T-helper 1 cell treated with Interleukin-12 subunit alpha and Interleukin-12 subunit beta and Interleukin-4 antibody, amounts not matched to agents 30 μg/mL and 1 μg/mL, for 36 hours (primary cell): ENCODE measurements at regions not wholly inside any gene's neighbourhood (a gene's known extent, or its start where the extent isn't known, plus 50 kb on each side); places are given as distances from the start of the nearest gene placed in this dataset.
A peak's percentile ranks its signal among the peaks of the same experiment; 100 is the strongest.

Experiments
- H3K27ac Mint-ChIP-seq: one replicate; pipeline ENCODE4 v1.8.0; 2021; ENCODE audit warnings: mild to moderate bottlenecking, mixed read lengths
- H3K27me3 Mint-ChIP-seq: one replicate; pipeline ENCODE4 v1.8.0; 2021; ENCODE audit warnings: low read depth, mixed read lengths
- H3K36me3 Mint-ChIP-seq: one replicate; pipeline ENCODE4 v1.8.0; 2021; ENCODE audit warnings: low read depth, mixed read lengths
- H3K4me1 Mint-ChIP-seq: one replicate; pipeline ENCODE4 v1.8.0; 2021; ENCODE audit warnings: low read depth, mixed read lengths
- H3K4me3 Mint-ChIP-seq: one replicate; pipeline ENCODE4 v1.8.0; 2021; ENCODE audit warnings: mild to moderate bottlenecking, moderate library complexity, mixed read lengths
- H3K9me3 Mint-ChIP-seq: one replicate; pipeline ENCODE4 v1.8.0; 2021; ENCODE audit warnings: mixed read lengths

- no peak overlapping the region for H3K27ac Mint-ChIP-seq
- no peaks in the 10 kb centered on the region for H3K36me3 Mint-ChIP-seq
- H3K4me1 Mint-ChIP-seq = peaks cover 17% of the 10 kb centered on the region
- H3K27me3 Mint-ChIP-seq = peaks cover 15% of the 10 kb centered on the region
- H3K4me3 Mint-ChIP-seq = no peak overlapping the region
- H3K9me3 Mint-ChIP-seq = peaks cover 4% of the 10 kb centered on the region
These were observed 157.3 kb upstream of the SMAD3 start for GRCh38 chr15:66907826-66908743.

GRCh38 chr15:66908744-66909095 is 156.7 kb upstream of the SMAD3 start:
- Mint-ChIP-seq H3K27me3 (peaks cover 15% of the 10 kb centered on the region), H3K36me3 (no peaks in the 10 kb centered on the region)

GRCh38 chr15:66909381-66909890 is 156.0 kb upstream of the SMAD3 start:
- Mint-ChIP-seq H3K4me3 (no peak overlapping the region), H3K4me1 (peaks cover 16% of the 10 kb centered on the region), H3K27ac (no peak overlapping the region), H3K36me3 (no peaks in the 10 kb centered on the region), H3K9me3 (peaks cover 4% of the 10 kb centered on the region), H3K27me3 (peaks cover 16% of the 10 kb centered on the region)

More at GRCh38 chr15:66908744-66909095, 156.7 kb upstream of the SMAD3 start:
- H3K27ac Mint-ChIP-seq = no peak overlapping the region
- no peak overlapping the region for H3K4me3 Mint-ChIP-seq
- H3K4me1 Mint-ChIP-seq = peaks cover 17% of the 10 kb centered on the region
- peaks cover 4% of the 10 kb centered on the region for H3K9me3 Mint-ChIP-seq

GRCh38 chr15:66911131-66911700 is 154.2 kb upstream of the SMAD3 start:
- peaks cover 24% of the 10 kb centered on the region for H3K27me3 Mint-ChIP-seq
- peaks cover 20% of the 10 kb centered on the region for H3K4me1 Mint-ChIP-seq
- H3K36me3 Mint-ChIP-seq = no peaks in the 10 kb centered on the region
- no peak overlapping the region for H3K27ac Mint-ChIP-seq
- H3K9me3 Mint-ChIP-seq = peaks cover 8% of the 10 kb centered on the region
- no peak overlapping the region for H3K4me3 Mint-ChIP-seq

GRCh38 chr15:66912001-66912400 is 153.4 kb upstream of the SMAD3 start:
- Mint-ChIP-seq H3K9me3 (peaks cover 4% of the 10 kb centered on the region), H3K4me1 (peaks cover 20% of the 10 kb centered on the region), H3K27me3 (peaks cover 25% of the 10 kb centered on the region), H3K4me3 (no peak overlapping the region), H3K27ac (peak overlapping the region; percentile 69), H3K36me3 (no peaks in the 10 kb centered on the region)

- no peak overlapping the region for H3K4me3 Mint-ChIP-seq
- no peaks in the 10 kb centered on the region for H3K36me3 Mint-ChIP-seq
- H3K27me3 Mint-ChIP-seq = peaks cover 25% of the 10 kb centered on the region
- peaks cover 20% of the 10 kb centered on the region for H3K4me1 Mint-ChIP-seq
- no peak overlapping the region for H3K27ac Mint-ChIP-seq
- peaks cover 8% of the 10 kb centered on the region for H3K9me3 Mint-ChIP-seq
These were observed 153.0 kb upstream of the SMAD3 start for GRCh38 chr15:66912441-66912840.

- H3K27ac Mint-ChIP-seq = no peak overlapping the region
- no peak overlapping the region for H3K4me3 Mint-ChIP-seq
- no peaks in the 10 kb centered on the region for H3K36me3 Mint-ChIP-seq
- H3K9me3 Mint-ChIP-seq = peaks cover 17% of the 10 kb centered on the region
- peaks cover 35% of the 10 kb centered on the region for H3K27me3 Mint-ChIP-seq
- peaks cover 8% of the 10 kb centered on the region for H3K4me1 Mint-ChIP-seq
These were observed 147.4 kb upstream of the SMAD3 start for GRCh38 chr15:66917904-66918448.

- H3K9me3 Mint-ChIP-seq = peaks cover 21% of the 10 kb centered on the region
- H3K36me3 Mint-ChIP-seq = no peaks in the 10 kb centered on the region
- no peak overlapping the region for H3K4me3 Mint-ChIP-seq
- peaks cover 32% of the 10 kb centered on the region for H3K27me3 Mint-ChIP-seq
- H3K4me1 Mint-ChIP-seq = peaks cover 13% of the 10 kb centered on the region
- H3K27ac Mint-ChIP-seq = no peak overlapping the region
These were observed 146.0 kb upstream of the SMAD3 start for GRCh38 chr15:66919421-66919820.

GRCh38 chr15:66921319-66921915 is 144.0 kb upstream of the SMAD3 start:
- Mint-ChIP-seq H3K36me3 (no peaks in the 10 kb centered on the region), H3K4me1 (peaks cover 9% of the 10 kb centered on the region), H3K9me3 (peaks cover 17% of the 10 kb centered on the region), H3K27ac (no peak overlapping the region), H3K4me3 (no peak overlapping the region), H3K27me3 (peaks cover 19% of the 10 kb centered on the region)

- H3K27me3 Mint-ChIP-seq = peaks cover 20% of the 10 kb centered on the region
- no peak overlapping the region for H3K4me3 Mint-ChIP-seq
- no peak overlapping the region for H3K27ac Mint-ChIP-seq
- H3K9me3 Mint-ChIP-seq = peaks cover 12% of the 10 kb centered on the region
- peaks cover 9% of the 10 kb centered on the region for H3K4me1 Mint-ChIP-seq
- no peaks in the 10 kb centered on the region for H3K36me3 Mint-ChIP-seq
These were observed 142.8 kb upstream of the SMAD3 start for GRCh38 chr15:66922608-66923007.

GRCh38 chr15:66923438-66923881 is 141.9 kb upstream of the SMAD3 start:
- Mint-ChIP-seq H3K27me3 (peaks cover 24% of the 10 kb centered on the region), H3K9me3 (peaks cover 11% of the 10 kb centered on the region), H3K4me3 (no peak overlapping the region), H3K27ac (no peak overlapping the region), H3K36me3 (no peaks in the 10 kb centered on the region), H3K4me1 (peaks cover 9% of the 10 kb centered on the region)

GRCh38 chr15:66924889-66925288 is 140.5 kb upstream of the SMAD3 start:
- peaks cover 30% of the 10 kb centered on the region for H3K27me3 Mint-ChIP-seq
- no peak overlapping the region for H3K4me3 Mint-ChIP-seq
- peaks cover 9% of the 10 kb centered on the region for H3K4me1 Mint-ChIP-seq
- no peaks in the 10 kb centered on the region for H3K36me3 Mint-ChIP-seq
- peaks cover 11% of the 10 kb centered on the region for H3K9me3 Mint-ChIP-seq
- no peak overlapping the region for H3K27ac Mint-ChIP-seq

GRCh38 chr15:66925721-66926120 is 139.7 kb upstream of the SMAD3 start:
- no peaks in the 10 kb centered on the region for H3K36me3 Mint-ChIP-seq
- H3K4me1 Mint-ChIP-seq = peaks cover 9% of the 10 kb centered on the region
- H3K4me3 Mint-ChIP-seq = no peak overlapping the region
- H3K27ac Mint-ChIP-seq = no peak overlapping the region
- H3K27me3 Mint-ChIP-seq = peaks cover 23% of the 10 kb centered on the region
- peaks cover 11% of the 10 kb centered on the region for H3K9me3 Mint-ChIP-seq

GRCh38 chr15:66927201-66928077 is 138.0 kb upstream of the SMAD3 start:
- Mint-ChIP-seq H3K27me3 (peaks cover 17% of the 10 kb centered on the region), H3K9me3 (peaks cover 13% of the 10 kb centered on the region), H3K27ac (no peak overlapping the region), H3K4me3 (no peak overlapping the region), H3K4me1 (peaks cover 9% of the 10 kb centered on the region), H3K36me3 (no peaks in the 10 kb centered on the region)
